WERI-Rb-1 (cell line): ENCODE measurements at regions not wholly inside any gene's neighbourhood (a gene's known extent, or its start where the extent isn't known, plus 50 kb on each side); places are given as distances from the start of the nearest gene placed in this dataset.

Source experiments
- DNase-seq: peaks from one replicate; pipeline ENCODE4 v3.0.0-alpha.2; 2020
- H3K27ac ChIP-seq: fragments of 250-450 bp; sonication (Bioruptor Pico); 2 replicates; pipeline ENCODE4 v1.5.1; 2020; ENCODE audit warnings: mild to moderate bottlenecking, moderate library complexity
- H3K27me3 ChIP-seq: fragments of 250-450 bp; sonication (Bioruptor Pico); 2 replicates; pipeline ENCODE4 v1.5.1; 2021; ENCODE audit warnings: mild to moderate bottlenecking, low read depth, moderate library complexity; ENCODE audit not compliant: insufficient read depth, severe bottlenecking
- H3K36me3 ChIP-seq: fragments of 250-450 bp; sonication (Bioruptor Pico); 2 replicates; pipeline ENCODE4 v1.5.1; 2020; ENCODE audit warnings: mild to moderate bottlenecking, moderate library complexity
- H3K4me3 ChIP-seq: 2 replicates; pipeline ENCODE4 v1.5.1; 2011; ENCODE audit warnings: low read depth, mild to moderate bottlenecking, control low read depth, low read length
- H3K9me3 ChIP-seq: fragments of 250-450 bp; sonication (Bioruptor Pico); 2 replicates; pipeline ENCODE4 v1.5.1; 2021; ENCODE audit warnings: mild to moderate bottlenecking, moderate library complexity; ENCODE audit not compliant: severe bottlenecking
- CTCF ChIP-seq: IDR thresholded peaks from 2 replicates; pipeline ENCODE4 v1.5.1; 2011; ENCODE audit warnings: low read depth, mild to moderate bottlenecking, control low read depth, inconsistent platforms, low read length

- Histone ChIP-seq H3K9me3 (no peaks in the 10 kb centered on the region), H3K27me3 (no peaks in the 10 kb centered on the region), H3K4me3 (no peak overlapping the region), H3K36me3 (no peaks in the 10 kb centered on the region), H3K27ac (no peak overlapping the region)
- no peak for TF ChIP-seq CTCF
- DNase-seq = no peak
Measured at GRCh38 chr5:158308429-158309025, 449.6 kb upstream of the CLINT1 start.

GRCh38 chr5:158305861-158306260 lies 446.9 kb upstream of the CLINT1 start:
- H3K27ac ChIP-seq = no peak overlapping the region
- H3K36me3 ChIP-seq = no peaks in the 10 kb centered on the region
- H3K4me3 ChIP-seq = no peak overlapping the region
- TF ChIP-seq CTCF = no peak
- H3K9me3 ChIP-seq = no peaks in the 10 kb centered on the region
- no peak for DNase-seq
- H3K27me3 ChIP-seq = no peaks in the 10 kb centered on the region

GRCh38 chr5:158304607-158305006 lies 445.7 kb upstream of the CLINT1 start:
- Histone ChIP-seq H3K27ac (no peak overlapping the region), H3K27me3 (no peaks in the 10 kb centered on the region), H3K36me3 (no peaks in the 10 kb centered on the region), H3K4me3 (no peak overlapping the region), H3K9me3 (no peaks in the 10 kb centered on the region)
- no peak for DNase-seq
- TF ChIP-seq CTCF = no peak

- TF ChIP-seq CTCF = no peak
- no peaks in the 10 kb centered on the region for H3K9me3 ChIP-seq
- H3K4me3 ChIP-seq = no peak overlapping the region
- no peak overlapping the region for H3K27ac ChIP-seq
- H3K27me3 ChIP-seq = no peaks in the 10 kb centered on the region
- no peak for DNase-seq
- H3K36me3 ChIP-seq = no peaks in the 10 kb centered on the region
Measured at GRCh38 chr5:158303883-158304282, 444.9 kb upstream of the CLINT1 start.

GRCh38 chr5:158303275-158303674 lies 444.3 kb upstream of the CLINT1 start:
- Histone ChIP-seq H3K9me3 (no peaks in the 10 kb centered on the region), H3K27me3 (no peaks in the 10 kb centered on the region), H3K36me3 (no peaks in the 10 kb centered on the region), H3K27ac (no peak overlapping the region), H3K4me3 (no peak overlapping the region)
- no peak for DNase-seq
- TF ChIP-seq CTCF = no peak

- Histone ChIP-seq H3K36me3 (no peaks in the 10 kb centered on the region), H3K27ac (no peak overlapping the region), H3K4me3 (no peak overlapping the region), H3K9me3 (peaks cover 2% of the 10 kb centered on the region), H3K27me3 (no peaks in the 10 kb centered on the region)
- TF ChIP-seq CTCF = no peak
- DNase-seq = no peak
Measured at GRCh38 chr5:158302029-158302428, 443.1 kb upstream of the CLINT1 start.
